ENCODE measurements at regions not wholly inside any gene's neighbourhood (a gene's known extent, or its start where the extent isn't known, plus 50 kb on each side); places are given as distances from the start of the nearest gene placed in this dataset.
"Not testable (repeated sequence)": the region's sequence is repeated elsewhere in the genome, so short reads cannot be mapped to it uniquely, and the experiment has no call there.

DNA sequence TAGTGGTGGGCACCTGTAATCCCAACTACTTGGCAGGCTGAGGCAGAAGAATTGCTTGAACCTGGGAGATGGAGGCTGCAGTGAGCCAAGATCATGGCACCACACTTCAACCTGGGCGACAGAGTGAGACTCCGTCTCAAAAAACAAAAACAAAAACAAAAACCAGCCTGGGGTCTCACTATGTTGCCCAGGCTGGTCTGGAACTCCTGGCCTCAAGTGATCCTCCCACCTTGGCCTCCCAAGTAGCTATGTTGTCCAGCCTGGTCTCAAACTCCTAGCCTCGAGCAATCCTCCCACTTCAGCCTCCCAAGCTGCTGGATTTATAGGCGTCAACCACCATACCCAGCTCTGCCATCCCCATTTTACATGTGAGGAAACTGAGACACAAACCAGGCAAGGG is 64.9 kb downstream of the PTPRS start:
- TF ChIP-seq, protein P1, sequence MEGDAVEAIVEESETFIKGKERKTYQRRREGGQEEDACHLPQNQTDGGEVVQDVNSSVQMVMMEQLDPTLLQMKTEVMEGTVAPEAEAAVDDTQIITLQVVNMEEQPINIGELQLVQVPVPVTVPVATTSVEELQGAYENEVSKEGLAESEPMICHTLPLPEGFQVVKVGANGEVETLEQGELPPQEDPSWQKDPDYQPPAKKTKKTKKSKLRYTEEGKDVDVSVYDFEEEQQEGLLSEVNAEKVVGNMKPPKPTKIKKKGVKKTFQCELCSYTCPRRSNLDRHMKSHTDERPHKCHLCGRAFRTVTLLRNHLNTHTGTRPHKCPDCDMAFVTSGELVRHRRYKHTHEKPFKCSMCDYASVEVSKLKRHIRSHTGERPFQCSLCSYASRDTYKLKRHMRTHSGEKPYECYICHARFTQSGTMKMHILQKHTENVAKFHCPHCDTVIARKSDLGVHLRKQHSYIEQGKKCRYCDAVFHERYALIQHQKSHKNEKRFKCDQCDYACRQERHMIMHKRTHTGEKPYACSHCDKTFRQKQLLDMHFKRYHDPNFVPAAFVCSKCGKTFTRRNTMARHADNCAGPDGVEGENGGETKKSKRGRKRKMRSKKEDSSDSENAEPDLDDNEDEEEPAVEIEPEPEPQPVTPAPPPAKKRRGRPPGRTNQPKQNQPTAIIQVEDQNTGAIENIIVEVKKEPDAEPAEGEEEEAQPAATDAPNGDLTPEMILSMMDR (IDR thresholded peaks at IDR 0.05; ENCODE audit: poor library complexity, severe bottlenecking): not testable (repeated sequence)
- TF ChIP-seq POLR2AphosphoS5 (IDR thresholded peaks at IDR 0.05); RAD21 (conservative IDR thresholded peaks at IDR 0.05); EZH2 (IDR thresholded peaks at IDR 0.05; ENCODE audit: borderline replicate concordance, insufficient read depth, low read length, poor library complexity, severe bottlenecking): not testable (repeated sequence)
- TF ChIP-seq, protein P2, sequence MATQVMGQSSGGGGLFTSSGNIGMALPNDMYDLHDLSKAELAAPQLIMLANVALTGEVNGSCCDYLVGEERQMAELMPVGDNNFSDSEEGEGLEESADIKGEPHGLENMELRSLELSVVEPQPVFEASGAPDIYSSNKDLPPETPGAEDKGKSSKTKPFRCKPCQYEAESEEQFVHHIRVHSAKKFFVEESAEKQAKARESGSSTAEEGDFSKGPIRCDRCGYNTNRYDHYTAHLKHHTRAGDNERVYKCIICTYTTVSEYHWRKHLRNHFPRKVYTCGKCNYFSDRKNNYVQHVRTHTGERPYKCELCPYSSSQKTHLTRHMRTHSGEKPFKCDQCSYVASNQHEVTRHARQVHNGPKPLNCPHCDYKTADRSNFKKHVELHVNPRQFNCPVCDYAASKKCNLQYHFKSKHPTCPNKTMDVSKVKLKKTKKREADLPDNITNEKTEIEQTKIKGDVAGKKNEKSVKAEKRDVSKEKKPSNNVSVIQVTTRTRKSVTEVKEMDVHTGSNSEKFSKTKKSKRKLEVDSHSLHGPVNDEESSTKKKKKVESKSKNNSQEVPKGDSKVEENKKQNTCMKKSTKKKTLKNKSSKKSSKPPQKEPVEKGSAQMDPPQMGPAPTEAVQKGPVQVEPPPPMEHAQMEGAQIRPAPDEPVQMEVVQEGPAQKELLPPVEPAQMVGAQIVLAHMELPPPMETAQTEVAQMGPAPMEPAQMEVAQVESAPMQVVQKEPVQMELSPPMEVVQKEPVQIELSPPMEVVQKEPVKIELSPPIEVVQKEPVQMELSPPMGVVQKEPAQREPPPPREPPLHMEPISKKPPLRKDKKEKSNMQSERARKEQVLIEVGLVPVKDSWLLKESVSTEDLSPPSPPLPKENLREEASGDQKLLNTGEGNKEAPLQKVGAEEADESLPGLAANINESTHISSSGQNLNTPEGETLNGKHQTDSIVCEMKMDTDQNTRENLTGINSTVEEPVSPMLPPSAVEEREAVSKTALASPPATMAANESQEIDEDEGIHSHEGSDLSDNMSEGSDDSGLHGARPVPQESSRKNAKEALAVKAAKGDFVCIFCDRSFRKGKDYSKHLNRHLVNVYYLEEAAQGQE (IDR thresholded peaks at IDR 0.05; ENCODE audit: borderline replicate concordance): not testable (repeated sequence)
